GM23248 (cell line): ENCODE measurements at regions not wholly inside any gene's neighbourhood (a gene's known extent, or its start where the extent isn't known, plus 50 kb on each side); places are given as distances from the start of the nearest gene placed in this dataset.

ENCODE experiments used
- DNase-seq: peaks from one replicate; pipeline ENCODE4 v3.0.0-alpha.2; 2015
- H2AFZ ChIP-seq: fragments of 200-600 bp; sonication (generic); 2 replicates; pipeline ENCODE4 v1.6.1; 2016; ENCODE audit warnings: antibody characterized with exemption
- H3F3A ChIP-seq: fragments of 200-600 bp; sonication (generic); 2 replicates; pipeline ENCODE4 v1.6.1; 2016; ENCODE audit warnings: mild to moderate bottlenecking, antibody characterized with exemption, mixed run types; ENCODE audit not compliant: insufficient read depth
- H3K27ac ChIP-seq: fragments of 200-600 bp; sonication (generic); 2 replicates; pipeline ENCODE4 v1.5.1; 2016; ENCODE audit warnings: mild to moderate bottlenecking
- H3K27me3 ChIP-seq: fragments of 200-600 bp; sonication (generic); replicated peaks from 2 replicates; pipeline ENCODE4 v1.6.1; 2016; ENCODE audit warnings: mild to moderate bottlenecking; ENCODE audit not compliant: insufficient read depth
- H3K36me3 ChIP-seq: fragments of 200-600 bp; sonication (generic); 2 replicates; pipeline ENCODE4 v1.6.1; 2016; ENCODE audit warnings: low read depth, mild to moderate bottlenecking
- H3K4me1 ChIP-seq: fragments of 200-600 bp; sonication (generic); 2 replicates; pipeline ENCODE4 v1.6.1; 2016; ENCODE audit warnings: mild to moderate bottlenecking; ENCODE audit not compliant: insufficient read depth
- H3K4me2 ChIP-seq: fragments of 200-600 bp; sonication (generic); one replicate; pipeline ENCODE4 v1.6.1; 2016; ENCODE audit warnings: mild to moderate bottlenecking; ENCODE audit not compliant: unreplicated experiment
- H3K4me3 ChIP-seq: fragments of 200-600 bp; sonication (generic); 2 replicates; pipeline ENCODE4 v1.5.1; 2016; ENCODE audit warnings: mild to moderate bottlenecking
- H3K79me2 ChIP-seq: fragments of 200-600 bp; sonication (generic); 2 replicates; pipeline ENCODE4 v1.6.1; 2016; ENCODE audit warnings: mild to moderate bottlenecking; ENCODE audit not compliant: insufficient read depth
- H3K9ac ChIP-seq: fragments of 200-600 bp; sonication (generic); 2 replicates; pipeline ENCODE4 v1.6.1; 2016; ENCODE audit warnings: mild to moderate bottlenecking
- H3K9me2 ChIP-seq: fragments of 200-600 bp; sonication (generic); 2 replicates; pipeline ENCODE4 v1.6.1; 2016; ENCODE audit warnings: mixed run types, mild to moderate bottlenecking, moderate library complexity; ENCODE audit not compliant: insufficient read depth
- H3K9me3 ChIP-seq: fragments of 200-600 bp; sonication (generic); one replicate; pipeline ENCODE4 v1.6.1; 2017; ENCODE audit warnings: low read depth
- H4K20me1 ChIP-seq: fragments of 200-600 bp; sonication (generic); 2 replicates; pipeline ENCODE4 v1.6.0; 2016; ENCODE audit not compliant: insufficient read depth
- EZH2 ChIP-seq: fragments of 200-600 bp; sonication (generic); IDR thresholded peaks from 2 replicates; pipeline ENCODE4 v1.6.1; 2018; ENCODE audit warnings: antibody characterized with exemption, mild to moderate bottlenecking; ENCODE audit not compliant: insufficient read depth, poor library complexity, severe bottlenecking
- EZH2phosphoT487 ChIP-seq: fragments of 200-600 bp; sonication (generic); IDR thresholded peaks from 2 replicates; pipeline ENCODE4 v1.6.1; 2018; ENCODE audit warnings: antibody characterized with exemption, moderate library complexity, mild to moderate bottlenecking, low read depth; ENCODE audit not compliant: insufficient read depth
- WGBS, 2 experiments: methylation state at CpG; one replicate each; pipeline ENCODE4 v1.1.6; 2015 to 2017; ENCODE audit warnings: low lambda C conversion rate in 2 of 2, low coverage in 1 of 2; ENCODE audit errors: missing lambda C conversion rate in 2 of 2; 5-methylcytosine and 5-hydroxymethylcytosine counted together
- in situ Hi-C: fragments of 300-500 bp; cut with MboI; formaldehyde crosslinking; loops from 2 replicates; pipeline ENCODE4 v1.15.0; 2020

- peaks cover 45% of the 10 kb centered on the region for H3K4me1 ChIP-seq
- H4K20me1 ChIP-seq = no peaks in the 10 kb centered on the region
- H3F3A ChIP-seq = peaks cover 31% of the 10 kb centered on the region
- in situ Hi-C loops = loop anchor here (10.0 kb wide), 1 partner anchor 495 kb away; no protein-coding TSS in a partner anchor
- peak; percentile 92 for DNase-seq
- H3K9me2 ChIP-seq = no peaks in the 10 kb centered on the region
- no peak overlapping the region for H3K4me2 ChIP-seq
- H3K36me3 ChIP-seq = no peaks in the 10 kb centered on the region
- TF ChIP-seq EZH2phosphoT487 (no peak), EZH2 (no peak)
- no peaks in the 10 kb centered on the region for H3K79me2 ChIP-seq
- no peaks in the 10 kb centered on the region for H3K27me3 ChIP-seq
- 0 out of 2 replicates have a peak overlapping the region, but pooled peaks have one; percentile 1 for H3K9ac ChIP-seq
- no peak overlapping the region for H3K27ac ChIP-seq
- no peaks in the 10 kb centered on the region for H3K9me3 ChIP-seq
- WGBS, 2 experiments = 36 to 38% methylated on average over 13 of the region's 13 CpGs
- H2AFZ ChIP-seq = no peak overlapping the region
- H3K4me3 ChIP-seq = no peak overlapping the region
Observed at GRCh38 chr7:22559829-22560489, 60.0 kb upstream of the STEAP1B start.

GRCh38 chr7:22557167-22557566 lies 57.2 kb upstream of the STEAP1B start:
- Histone ChIP-seq H2AFZ (no peak overlapping the region), H3K36me3 (no peaks in the 10 kb centered on the region), H3K4me1 (peaks cover 17% of the 10 kb centered on the region), H3K27ac (no peak overlapping the region), H3K9me3 (no peaks in the 10 kb centered on the region), H3K79me2 (no peaks in the 10 kb centered on the region), H3K4me3 (no peak overlapping the region), H3K27me3 (0 out of 2 replicates have a peak, but pooled peaks cover 8% of the 10 kb centered on the region), H4K20me1 (no peaks in the 10 kb centered on the region), H3K9ac (no peak overlapping the region), H3K9me2 (no peaks in the 10 kb centered on the region), H3F3A (peaks cover 10% of the 10 kb centered on the region), H3K4me2 (no peak overlapping the region)
- DNase-seq = no peak
- in situ Hi-C loops = loop anchor here (10.0 kb wide), 1 partner anchor 498 kb away; no protein-coding TSS in a partner anchor
- 92 to 99% methylated on average over 4 of the region's 4 CpGs for WGBS, 2 experiments
- TF ChIP-seq EZH2phosphoT487 (no peak), EZH2 (no peak)

GRCh38 chr7:22555476-22555875 lies 55.5 kb upstream of the STEAP1B start:
- Histone ChIP-seq H3K9me3 (no peaks in the 10 kb centered on the region), H3K36me3 (no peaks in the 10 kb centered on the region), H3K9me2 (no peaks in the 10 kb centered on the region), H3F3A (peaks cover under 1% of the 10 kb centered on the region; the same call in 1 of the 2 replicates), H3K4me2 (no peak overlapping the region), H2AFZ (no peak overlapping the region), H3K4me3 (no peak overlapping the region), H3K27ac (no peak overlapping the region), H3K4me1 (peaks cover 6% of the 10 kb centered on the region), H4K20me1 (no peaks in the 10 kb centered on the region), H3K9ac (no peak overlapping the region), H3K79me2 (no peaks in the 10 kb centered on the region), H3K27me3 (0 out of 2 replicates have a peak, but pooled peaks cover 8% of the 10 kb centered on the region)
- 78% methylated on average over 8 of the region's 8 CpGs for WGBS, 2 experiments
- no peak for DNase-seq
- in situ Hi-C loops = loop anchor here (10.0 kb wide), 1 partner anchor 499 kb away; no protein-coding TSS in a partner anchor
- TF ChIP-seq EZH2phosphoT487 (no peak), EZH2 (no peak)

GRCh38 chr7:22554184-22554583 lies 54.2 kb upstream of the STEAP1B start:
- WGBS, 2 experiments = 67 to 69% methylated on average over 5 of the region's 5 CpGs
- no peak overlapping the region for H2AFZ ChIP-seq
- no peaks in the 10 kb centered on the region for H3K9me2 ChIP-seq
- no peak overlapping the region for H3K4me3 ChIP-seq
- H3K79me2 ChIP-seq = no peaks in the 10 kb centered on the region
- no peak for DNase-seq
- no peaks in the 10 kb centered on the region for H3F3A ChIP-seq
- in situ Hi-C loops = loop anchor here (10.0 kb wide), 1 partner anchor 501 kb away; no protein-coding TSS in a partner anchor
- no peaks in the 10 kb centered on the region for H3K9me3 ChIP-seq
- H3K36me3 ChIP-seq = no peaks in the 10 kb centered on the region
- H3K4me1 ChIP-seq = no peaks in the 10 kb centered on the region
- H3K27me3 ChIP-seq = peaks cover 11% of the 10 kb centered on the region; the same call in 1 of the 2 replicates
- no peaks in the 10 kb centered on the region for H4K20me1 ChIP-seq
- H3K27ac ChIP-seq = no peak overlapping the region
- no peak overlapping the region for H3K4me2 ChIP-seq
- no peak overlapping the region for H3K9ac ChIP-seq
- TF ChIP-seq EZH2phosphoT487 = no peak
- TF ChIP-seq EZH2 = no peak
